AG09319 (cell line): ENCODE measurements at regions not wholly inside any gene's neighbourhood (a gene's known extent, or its start where the extent isn't known, plus 50 kb on each side); places are given as distances from the start of the nearest gene placed in this dataset.

ENCODE experiments used
- DNase-seq: peaks from one replicate; pipeline ENCODE4 v3.0.0-alpha.2; 2010; ENCODE audit warnings: low read depth; ENCODE audit errors: extremely low read depth
- CTCF ChIP-seq: IDR thresholded peaks from 2 replicates; pipeline ENCODE4 v1.5.1; 2011; ENCODE audit warnings: low read depth, mild to moderate bottlenecking, inconsistent platforms, low read length, moderate library complexity

- DNase-seq = no peak
- no peak for TF ChIP-seq CTCF
These were observed 1310.6 kb downstream of the SLITRK1 start for GRCh38 chr13:82571653-82572052.

GRCh38 chr13:82569581-82569980 is 1312.7 kb downstream of the SLITRK1 start:
- TF ChIP-seq CTCF = no peak
- no peak for DNase-seq

- no peak for TF ChIP-seq CTCF
- no peak for DNase-seq
These were observed 1315.4 kb downstream of the SLITRK1 start for GRCh38 chr13:82566864-82567263.

DNA sequence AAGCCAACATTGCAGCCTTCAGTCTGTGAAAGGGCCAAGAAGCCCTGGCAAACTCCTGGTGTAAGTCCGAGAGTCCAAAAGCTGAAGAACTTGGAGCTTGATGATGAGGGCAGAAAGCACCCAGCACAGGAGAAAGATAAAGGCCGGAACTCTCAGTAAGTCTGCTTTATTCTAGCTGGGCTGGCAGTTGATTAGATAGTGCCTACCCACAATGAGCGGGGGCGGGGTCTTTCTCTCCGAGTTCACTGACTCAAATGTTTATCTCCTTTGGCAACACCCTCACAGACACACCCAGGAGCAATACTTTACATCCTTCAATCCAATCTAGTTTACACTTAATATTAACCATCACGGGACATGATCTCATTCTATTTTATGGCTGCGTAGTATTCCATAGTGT is 1317.1 kb downstream of the SLITRK1 start:
- TF ChIP-seq CTCF = no peak
- no peak for DNase-seq

GRCh38 chr13:82560889-82561288 is 1321.4 kb downstream of the SLITRK1 start:
- no peak for TF ChIP-seq CTCF
- DNase-seq = no peak

DNA sequence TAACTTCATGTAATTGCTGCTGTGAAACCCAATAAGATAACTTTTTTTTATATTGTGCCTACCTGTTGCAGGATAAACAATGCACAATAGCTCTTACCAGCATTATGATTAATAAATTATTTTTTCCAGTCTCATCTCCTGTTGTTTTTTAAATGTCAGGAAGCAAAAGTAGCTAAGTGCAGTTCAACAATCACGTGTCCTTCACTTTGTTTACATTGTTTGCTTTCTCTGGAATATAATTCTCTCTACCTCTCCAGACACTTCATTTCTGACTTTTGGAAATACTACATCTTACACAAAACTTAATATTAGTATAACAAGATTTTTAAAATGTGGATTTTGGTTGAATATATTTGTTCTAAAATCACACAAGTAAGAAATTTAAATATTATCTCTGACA is 1359.4 kb downstream of the SLITRK1 start:
- DNase-seq = no peak
- no peak for TF ChIP-seq CTCF

- TF ChIP-seq CTCF = no peak
These were observed 1375.4 kb downstream of the SLITRK1 start for GRCh38 chr13:82506805-82507414.

More at GRCh38 chr13:82506805-82507414, 1375.4 kb downstream of the SLITRK1 start:
- DNase-seq = no peak
